ENCODE measurements at regions not wholly inside any gene's neighbourhood (a gene's known extent, or its start where the extent isn't known, plus 50 kb on each side); places are given as distances from the start of the nearest gene placed in this dataset.
"Not testable (repeated sequence)": the region's sequence is repeated elsewhere in the genome, so short reads cannot be mapped to it uniquely, and the experiment has no call there.

- not testable (repeated sequence) for DNase-seq
Measured at GRCh38 chr4:3882316-3882885, 116.2 kb downstream of the ADRA2C start.

GRCh38 chr4:3884261-3884660 is 118.1 kb downstream of the ADRA2C start:
- not testable (repeated sequence) for DNase-seq

- not testable (repeated sequence) for DNase-seq
Measured at GRCh38 chr4:3893590-3893989, 127.4 kb downstream of the ADRA2C start.

GRCh38 chr4:3894086-3894959 is 128.1 kb downstream of the ADRA2C start:
- not testable (repeated sequence) for DNase-seq

- DNase-seq = no peak
Measured at GRCh38 chr4:3896441-3896840, 130.3 kb downstream of the ADRA2C start.

- DNase-seq = not testable (repeated sequence)
Measured at GRCh38 chr4:3896871-3897578, 130.8 kb downstream of the ADRA2C start.

- no peak for DNase-seq
Measured at GRCh38 chr4:3898098-3898497, 131.9 kb downstream of the ADRA2C start.

GRCh38 chr4:3898928-3899327 is 132.7 kb downstream of the ADRA2C start:
- DNase-seq = not testable (repeated sequence)

GRCh38 chr4:3904264-3904955 is 138.2 kb downstream of the ADRA2C start:
- DNase-seq = not testable (repeated sequence)

GRCh38 chr4:3909616-3910015 is 143.4 kb downstream of the ADRA2C start:
- not testable (repeated sequence) for DNase-seq

- not testable (repeated sequence) for DNase-seq
Measured at GRCh38 chr4:3910161-3910950, 144.2 kb downstream of the ADRA2C start.

GRCh38 chr4:3911252-3911856 is 145.2 kb downstream of the ADRA2C start:
- DNase-seq = no peak

- DNase-seq = not testable (repeated sequence)
Measured at GRCh38 chr4:3914511-3914910, 148.3 kb downstream of the ADRA2C start.

GRCh38 chr4:3919509-3919908 is 153.3 kb downstream of the ADRA2C start:
- DNase-seq = not testable (repeated sequence)

GRCh38 chr4:3921902-3922301 is 155.7 kb downstream of the ADRA2C start:
- DNase-seq = not testable (repeated sequence)

- DNase-seq = not testable (repeated sequence)
Measured at GRCh38 chr4:3925841-3926240, 159.7 kb downstream of the ADRA2C start.

- not testable (repeated sequence) for DNase-seq
Measured at GRCh38 chr4:3926271-3926670, 160.1 kb downstream of the ADRA2C start.

GRCh38 chr4:3926969-3927755 is 161.0 kb downstream of the ADRA2C start:
- not testable (repeated sequence) for DNase-seq

- DNase-seq = not testable (repeated sequence)
Measured at GRCh38 chr4:3929431-3929830, 163.2 kb downstream of the ADRA2C start.

- not testable (repeated sequence) for DNase-seq
Measured at GRCh38 chr4:3932734-3933133, 166.5 kb downstream of the ADRA2C start.

GRCh38 chr4:3935406-3935805 is 169.2 kb downstream of the ADRA2C start:
- DNase-seq = not testable (repeated sequence)

All from NCI-H345 (cell line).